ENCODE measurements at regions not wholly inside any gene's neighbourhood (a gene's known extent, or its start where the extent isn't known, plus 50 kb on each side); places are given as distances from the start of the nearest gene placed in this dataset.

DNA sequence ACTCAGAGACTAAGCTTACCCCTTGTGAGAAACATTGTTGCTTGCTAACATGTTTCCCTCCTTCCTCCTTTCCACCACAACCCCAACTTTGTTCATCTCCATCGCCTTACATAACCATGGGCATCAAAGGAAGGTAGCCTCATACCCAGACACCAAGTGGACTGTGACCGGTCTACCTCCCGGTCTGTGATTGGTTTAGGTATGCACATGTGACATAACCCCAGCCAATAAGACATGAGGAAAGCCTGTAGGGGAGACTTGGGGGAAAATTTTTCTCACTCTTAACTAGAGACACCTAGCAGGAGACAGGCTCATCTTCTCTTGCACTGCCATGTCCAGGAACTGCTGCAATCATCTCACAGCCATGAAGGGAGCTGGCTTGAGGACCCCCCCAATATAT, 120.7 kb downstream of the CDC7 start:
- no peak overlapping the region for H3K4me3 Mint-ChIP-seq
- Histone ChIP-seq H3F3A (replicated peaks; ENCODE audit: low read depth) (no peaks in the 10 kb centered on the region), H3K79me2 (replicated peaks; ENCODE audit: insufficient read depth) (no peaks in the 10 kb centered on the region), H3K4me3 (no peak overlapping the region), H3K4me2 (no peak overlapping the region), H2AFZ (no peak overlapping the region), H3K9me2 (ENCODE audit: insufficient read depth) (no peaks in the 10 kb centered on the region), H3K27ac (ENCODE audit: low read depth) (no peak overlapping the region), H4K20me1 (replicated peaks; ENCODE audit: insufficient read depth) (no peaks in the 10 kb centered on the region), H3K36me3 (ENCODE audit: insufficient read depth) (no peaks in the 10 kb centered on the region), H3K4me1 (ENCODE audit: insufficient read depth) (peaks cover 6% of the 10 kb centered on the region; the same call in 1 of the 2 replicates), H3K27me3 (ENCODE audit: insufficient read depth) (no peaks in the 10 kb centered on the region)
- no peaks in the 10 kb centered on the region for H3K36me3 Mint-ChIP-seq (ENCODE audit: low read depth)
- H3K9me3 Mint-ChIP-seq = no peaks in the 10 kb centered on the region
- TF ChIP-seq ZNF114 (CRISPR knock-in tag; IDR thresholded peaks at IDR 0.05) (no peak), JUNB (IDR thresholded peaks at IDR 0.05; ENCODE audit: unreplicated experiment) (no peak), POLR2AphosphoS5 (IDR thresholded peaks at IDR 0.05; ENCODE audit: low read depth) (no peak), EZH2 (IDR thresholded peaks at IDR 0.05; ENCODE audit: low read depth, unreplicated experiment) (no peak), ZNF331 (CRISPR knock-in tag; IDR thresholded peaks at IDR 0.05; ENCODE audit: low read depth) (no peak), ZNF462 (CRISPR knock-in tag; IDR thresholded peaks at IDR 0.05) (no peak), CREB1 (CRISPR knock-in tag; IDR thresholded peaks at IDR 0.05; ENCODE audit: low read depth) (no peak), EZH2phosphoT487 (IDR thresholded peaks at IDR 0.05; ENCODE audit: unreplicated experiment) (no peak)
- TF ChIP-seq, protein P1, sequence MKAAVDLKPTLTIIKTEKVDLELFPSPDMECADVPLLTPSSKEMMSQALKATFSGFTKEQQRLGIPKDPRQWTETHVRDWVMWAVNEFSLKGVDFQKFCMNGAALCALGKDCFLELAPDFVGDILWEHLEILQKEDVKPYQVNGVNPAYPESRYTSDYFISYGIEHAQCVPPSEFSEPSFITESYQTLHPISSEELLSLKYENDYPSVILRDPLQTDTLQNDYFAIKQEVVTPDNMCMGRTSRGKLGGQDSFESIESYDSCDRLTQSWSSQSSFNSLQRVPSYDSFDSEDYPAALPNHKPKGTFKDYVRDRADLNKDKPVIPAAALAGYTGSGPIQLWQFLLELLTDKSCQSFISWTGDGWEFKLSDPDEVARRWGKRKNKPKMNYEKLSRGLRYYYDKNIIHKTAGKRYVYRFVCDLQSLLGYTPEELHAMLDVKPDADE (IDR thresholded peaks at IDR 0.05) = no peak
- DNase-seq (ENCODE audit: low spot score) = no peak
- no peak overlapping the region for H3K27ac Mint-ChIP-seq
- no peak for ATAC-seq
- peaks cover 17% of the 10 kb centered on the region for H3K4me1 Mint-ChIP-seq
- no peaks in the 10 kb centered on the region for H3K27me3 Mint-ChIP-seq (ENCODE audit: insufficient read depth, low read depth, poor library complexity)

Measured in GM23338 (cell line).